ENCODE measurements at regions not wholly inside any gene's neighbourhood (a gene's known extent, or its start where the extent isn't known, plus 50 kb on each side); places are given as distances from the start of the nearest gene placed in this dataset.

DNA sequence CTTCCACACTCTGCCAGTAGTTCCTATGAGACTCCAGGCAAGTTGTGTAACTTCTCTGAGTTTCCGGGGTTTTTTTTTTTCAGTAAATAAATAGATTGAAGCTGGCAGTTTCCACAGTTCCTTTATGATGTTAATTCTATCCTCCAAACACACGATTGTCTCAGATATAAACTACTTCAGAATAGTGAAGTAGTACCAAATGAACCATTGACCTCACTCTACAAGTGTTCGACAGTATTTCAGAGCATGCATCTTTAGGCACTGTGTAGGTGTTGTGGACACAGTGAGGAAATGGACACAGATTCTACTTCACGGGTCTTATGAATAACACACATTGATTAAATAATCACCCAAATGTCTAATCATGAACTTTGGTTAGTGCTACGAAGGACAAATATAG, 136.1 kb upstream of the IGSF10 start:
- ATAC-seq (ENCODE audit: poor library complexity) = no peak
- intact Hi-C loops (cut with DNase I, micrococcal nuclease) = no loop called here
- TF ChIP-seq, protein P1, sequence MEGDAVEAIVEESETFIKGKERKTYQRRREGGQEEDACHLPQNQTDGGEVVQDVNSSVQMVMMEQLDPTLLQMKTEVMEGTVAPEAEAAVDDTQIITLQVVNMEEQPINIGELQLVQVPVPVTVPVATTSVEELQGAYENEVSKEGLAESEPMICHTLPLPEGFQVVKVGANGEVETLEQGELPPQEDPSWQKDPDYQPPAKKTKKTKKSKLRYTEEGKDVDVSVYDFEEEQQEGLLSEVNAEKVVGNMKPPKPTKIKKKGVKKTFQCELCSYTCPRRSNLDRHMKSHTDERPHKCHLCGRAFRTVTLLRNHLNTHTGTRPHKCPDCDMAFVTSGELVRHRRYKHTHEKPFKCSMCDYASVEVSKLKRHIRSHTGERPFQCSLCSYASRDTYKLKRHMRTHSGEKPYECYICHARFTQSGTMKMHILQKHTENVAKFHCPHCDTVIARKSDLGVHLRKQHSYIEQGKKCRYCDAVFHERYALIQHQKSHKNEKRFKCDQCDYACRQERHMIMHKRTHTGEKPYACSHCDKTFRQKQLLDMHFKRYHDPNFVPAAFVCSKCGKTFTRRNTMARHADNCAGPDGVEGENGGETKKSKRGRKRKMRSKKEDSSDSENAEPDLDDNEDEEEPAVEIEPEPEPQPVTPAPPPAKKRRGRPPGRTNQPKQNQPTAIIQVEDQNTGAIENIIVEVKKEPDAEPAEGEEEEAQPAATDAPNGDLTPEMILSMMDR (IDR thresholded peaks at IDR 0.05) = no peak
- H3K27me3 ChIP-seq (ENCODE audit: control insufficient read depth in 1 of 2, insufficient read depth in 2 of 2, low read length in 2 of 2) = no peaks in the 10 kb centered on the region
- no peak overlapping the region for H3K27ac ChIP-seq (ENCODE audit: low read depth in 1 of 2, low read length in 2 of 2)
- no peaks in the 10 kb centered on the region for H3K4me1 ChIP-seq (ENCODE audit: insufficient read depth, low read length)
- no peaks in the 10 kb centered on the region for H3K4me1 Mint-ChIP-seq (ENCODE audit: low read depth)
- H3K27me3 Mint-ChIP-seq = no peaks in the 10 kb centered on the region
- H3K9me3 ChIP-seq (ENCODE audit: control insufficient read depth in 1 of 2, insufficient read depth in 1 of 2, low read length in 2 of 2) = no peaks in the 10 kb centered on the region
- H3K4me3 Mint-ChIP-seq = no peak overlapping the region
- H3K27ac Mint-ChIP-seq = no peak overlapping the region
- no peaks in the 10 kb centered on the region for H3K36me3 Mint-ChIP-seq (ENCODE audit: low read depth)
- H3K4me3 ChIP-seq (ENCODE audit: low read length) = no peak overlapping the region
- no peaks in the 10 kb centered on the region for H3K9me3 Mint-ChIP-seq
- DNase-seq = no peak
- H3K36me3 ChIP-seq (ENCODE audit: insufficient read depth, low read length) = no peaks in the 10 kb centered on the region
- CTCF ChIA-PET = no interaction called here
- POLR2A ChIA-PET = no interaction called here

DNA sequence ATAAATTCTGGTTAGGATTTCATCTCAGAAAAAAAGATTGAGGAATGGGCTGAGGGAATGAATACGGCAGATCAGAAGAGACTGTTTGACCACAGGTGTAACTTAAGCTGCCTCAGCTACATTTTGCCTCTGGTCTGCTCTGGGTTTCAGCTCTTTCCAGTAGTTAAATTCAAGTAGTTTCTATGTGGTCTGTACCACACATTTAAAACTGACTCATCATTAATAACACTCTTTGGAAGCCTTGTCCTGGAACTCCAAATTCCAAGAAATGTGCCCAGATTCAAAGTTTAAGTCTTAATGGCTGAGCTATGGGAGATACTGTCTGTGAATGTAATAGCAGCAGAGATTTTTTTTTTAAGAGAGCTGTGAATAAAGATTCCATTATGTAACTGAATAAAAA, 133.1 kb upstream of the IGSF10 start:
- H3K9me3 ChIP-seq (ENCODE audit: control insufficient read depth in 1 of 2, insufficient read depth in 1 of 2, low read length in 2 of 2) = no peaks in the 10 kb centered on the region
- no peaks in the 10 kb centered on the region for H3K27me3 ChIP-seq (ENCODE audit: control insufficient read depth in 1 of 2, insufficient read depth in 2 of 2, low read length in 2 of 2)
- Mint-ChIP-seq H3K4me3 (no peak overlapping the region), H3K36me3 (ENCODE audit: low read depth) (no peaks in the 10 kb centered on the region), H3K27ac (no peak overlapping the region), H3K27me3 (no peaks in the 10 kb centered on the region), H3K9me3 (no peaks in the 10 kb centered on the region), H3K4me1 (ENCODE audit: low read depth) (no peaks in the 10 kb centered on the region)
- H3K36me3 ChIP-seq (ENCODE audit: insufficient read depth, low read length) = no peaks in the 10 kb centered on the region
- no peak overlapping the region for H3K27ac ChIP-seq (ENCODE audit: low read depth in 1 of 2, low read length in 2 of 2)
- ChIA-PET POLR2A (no interaction called here), CTCF (no interaction called here)
- intact Hi-C loops (cut with DNase I, micrococcal nuclease) = no loop called here
- TF ChIP-seq, protein P1 (IDR thresholded peaks at IDR 0.05) = no peak
- DNase-seq (no peak), ATAC-seq (ENCODE audit: poor library complexity) (no peak)
- H3K4me3 ChIP-seq (ENCODE audit: low read length) = no peak overlapping the region
- no peaks in the 10 kb centered on the region for H3K4me1 ChIP-seq (ENCODE audit: insufficient read depth, low read length)

DNA sequence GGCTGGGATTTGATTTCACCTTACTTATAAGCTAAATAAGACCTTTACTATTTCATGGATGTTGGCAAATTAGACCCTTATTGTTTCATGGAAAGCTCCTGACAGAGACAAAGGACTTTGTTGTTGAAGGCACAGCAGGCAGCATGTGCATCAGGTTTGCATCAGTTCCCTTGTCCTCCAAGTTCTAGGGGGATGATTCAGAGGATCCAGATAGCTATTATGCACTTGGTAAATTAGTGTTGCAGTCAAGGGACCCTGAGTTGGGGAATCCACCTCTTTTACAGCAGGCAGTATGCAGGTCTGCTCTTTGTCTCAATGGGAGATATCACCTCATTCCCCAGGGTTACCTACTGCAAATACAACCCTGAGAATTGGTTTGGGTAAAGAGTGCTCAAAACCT, 131.4 kb upstream of the IGSF10 start:
- no peak for ATAC-seq (ENCODE audit: poor library complexity)

More for the DNA sequence above, 131.4 kb upstream of the IGSF10 start:
- Histone ChIP-seq H3K9me3 (ENCODE audit: control insufficient read depth in 1 of 2, insufficient read depth in 1 of 2, low read length in 2 of 2) (no peaks in the 10 kb centered on the region), H3K27me3 (ENCODE audit: control insufficient read depth in 1 of 2, insufficient read depth in 2 of 2, low read length in 2 of 2) (no peaks in the 10 kb centered on the region), H3K4me1 (ENCODE audit: insufficient read depth, low read length) (no peaks in the 10 kb centered on the region), H3K27ac (ENCODE audit: low read depth in 1 of 2, low read length in 2 of 2) (no peak overlapping the region), H3K4me3 (ENCODE audit: low read length) (no peak overlapping the region), H3K36me3 (ENCODE audit: insufficient read depth, low read length) (no peaks in the 10 kb centered on the region)
- CTCF ChIA-PET = no interaction called here
- TF ChIP-seq, protein P1 (IDR thresholded peaks at IDR 0.05) = no peak
- Mint-ChIP-seq H3K27me3 (no peaks in the 10 kb centered on the region), H3K27ac (no peak overlapping the region), H3K4me3 (no peak overlapping the region), H3K4me1 (ENCODE audit: low read depth) (no peaks in the 10 kb centered on the region), H3K36me3 (ENCODE audit: low read depth) (no peaks in the 10 kb centered on the region), H3K9me3 (no peaks in the 10 kb centered on the region)
- intact Hi-C loops (cut with DNase I, micrococcal nuclease) = no loop called here
- POLR2A ChIA-PET = no interaction called here
- DNase-seq = no peak
